Memory B cell (primary cell): ENCODE measurements at regions not wholly inside any gene's neighbourhood (a gene's known extent, or its start where the extent isn't known, plus 50 kb on each side); places are given as distances from the start of the nearest gene placed in this dataset.

Source experiments
- ATAC-seq: fragments of 150-1000 bp; cut with Tn5 transposase; 2 replicates; pipeline ENCODE4 v1.10.0; 2021; ENCODE audit warnings: low read depth, mild to moderate bottlenecking, moderate library complexity
- DNase-seq, 2 donors: peaks; one replicate each; pipeline ENCODE4 v3.0.0; 2022; ENCODE audit warnings: low spot score in 2 of 2
- H3K27ac Mint-ChIP-seq: one replicate; pipeline ENCODE4 v1.8.0; 2022; ENCODE audit warnings: mild to moderate bottlenecking, moderate library complexity, mixed read lengths
- H3K27me3 Mint-ChIP-seq: one replicate; pipeline ENCODE4 v1.8.0; 2022; ENCODE audit warnings: mixed read lengths
- H3K36me3 Mint-ChIP-seq: one replicate; pipeline ENCODE4 v1.8.0; 2022; ENCODE audit warnings: mild to moderate bottlenecking, mixed read lengths
- H3K4me1 Mint-ChIP-seq: one replicate; pipeline ENCODE4 v1.8.0; 2022; ENCODE audit warnings: mixed read lengths
- H3K4me3 Mint-ChIP-seq: one replicate; pipeline ENCODE4 v1.8.0; 2022; ENCODE audit warnings: mild to moderate bottlenecking, moderate library complexity, mixed read lengths
- H3K9me3 Mint-ChIP-seq: one replicate; pipeline ENCODE4 v1.8.0; 2022; ENCODE audit warnings: mixed read lengths

- Mint-ChIP-seq H3K36me3 (no peaks in the 10 kb centered on the region), H3K9me3 (no peaks in the 10 kb centered on the region), H3K27ac (no peak overlapping the region), H3K4me3 (no peak overlapping the region), H3K27me3 (no peaks in the 10 kb centered on the region), H3K4me1 (peaks cover 3% of the 10 kb centered on the region)
- no peak for ATAC-seq
- no peak for DNase-seq
These were observed 683.5 kb upstream of the CCDC179 start for GRCh38 chr11:23543651-23544222.

- Mint-ChIP-seq H3K36me3 (no peaks in the 10 kb centered on the region), H3K27me3 (no peaks in the 10 kb centered on the region), H3K9me3 (peaks cover 5% of the 10 kb centered on the region), H3K27ac (no peak overlapping the region), H3K4me1 (no peaks in the 10 kb centered on the region), H3K4me3 (no peak overlapping the region)
- DNase-seq (no peak), ATAC-seq (no peak)
These were observed 691.4 kb upstream of the CCDC179 start for GRCh38 chr11:23551706-23552105.

- Mint-ChIP-seq H3K27ac (no peak overlapping the region), H3K36me3 (no peaks in the 10 kb centered on the region), H3K4me3 (no peak overlapping the region), H3K27me3 (no peaks in the 10 kb centered on the region), H3K9me3 (peaks cover 5% of the 10 kb centered on the region), H3K4me1 (no peaks in the 10 kb centered on the region)
- ATAC-seq (no peak), DNase-seq (no peak)
These were observed 693.7 kb upstream of the CCDC179 start for GRCh38 chr11:23554002-23554401.

- Mint-ChIP-seq H3K27ac (no peak overlapping the region), H3K9me3 (peaks cover 5% of the 10 kb centered on the region), H3K4me1 (no peaks in the 10 kb centered on the region), H3K27me3 (no peaks in the 10 kb centered on the region), H3K36me3 (no peaks in the 10 kb centered on the region), H3K4me3 (no peak overlapping the region)
- no peak for DNase-seq
- no peak for ATAC-seq
These were observed 694.8 kb upstream of the CCDC179 start for GRCh38 chr11:23555085-23555484.

- H3K27me3 Mint-ChIP-seq, result no peaks in the 10 kb centered on the region
- no peak overlapping the region for H3K27ac Mint-ChIP-seq
- peaks cover 5% of the 10 kb centered on the region for H3K9me3 Mint-ChIP-seq
- DNase-seq (no peak), ATAC-seq (no peak)
- H3K36me3 Mint-ChIP-seq, result no peaks in the 10 kb centered on the region
- H3K4me3 Mint-ChIP-seq, result no peak overlapping the region
- no peaks in the 10 kb centered on the region for H3K4me1 Mint-ChIP-seq
These were observed 696.0 kb upstream of the CCDC179 start for GRCh38 chr11:23556163-23556750.

- no peak overlapping the region for H3K4me3 Mint-ChIP-seq
These were observed 703.3 kb upstream of the CCDC179 start for GRCh38 chr11:23563591-23563990.

GRCh38 chr11:23564370-23564769, 704.1 kb upstream of the CCDC179 start:
- H3K9me3 Mint-ChIP-seq, result no peaks in the 10 kb centered on the region
- ATAC-seq, result no peak
- no peaks in the 10 kb centered on the region for H3K27me3 Mint-ChIP-seq
- no peaks in the 10 kb centered on the region for H3K36me3 Mint-ChIP-seq
- no peaks in the 10 kb centered on the region for H3K4me1 Mint-ChIP-seq
- no peak overlapping the region for H3K4me3 Mint-ChIP-seq
- no peak for DNase-seq
- H3K27ac Mint-ChIP-seq, result no peak overlapping the region

More at GRCh38 chr11:23563591-23563990, 703.3 kb upstream of the CCDC179 start:
- Mint-ChIP-seq H3K4me1 (no peaks in the 10 kb centered on the region), H3K9me3 (no peaks in the 10 kb centered on the region), H3K36me3 (no peaks in the 10 kb centered on the region), H3K27me3 (no peaks in the 10 kb centered on the region), H3K27ac (no peak overlapping the region)
- no peak for ATAC-seq
- no peak for DNase-seq

GRCh38 chr11:23569134-23569533, 708.9 kb upstream of the CCDC179 start:
- no peaks in the 10 kb centered on the region for H3K36me3 Mint-ChIP-seq
- no peaks in the 10 kb centered on the region for H3K27me3 Mint-ChIP-seq
- H3K4me3 Mint-ChIP-seq, result no peak overlapping the region
- H3K4me1 Mint-ChIP-seq, result no peaks in the 10 kb centered on the region
- ATAC-seq (no peak), DNase-seq (no peak)
- H3K27ac Mint-ChIP-seq, result no peak overlapping the region
- peaks cover 2% of the 10 kb centered on the region for H3K9me3 Mint-ChIP-seq

GRCh38 chr11:23569547-23569946, 709.3 kb upstream of the CCDC179 start:
- H3K36me3 Mint-ChIP-seq, result no peaks in the 10 kb centered on the region
- peaks cover 2% of the 10 kb centered on the region for H3K9me3 Mint-ChIP-seq
- no peak overlapping the region for H3K4me3 Mint-ChIP-seq
- no peaks in the 10 kb centered on the region for H3K27me3 Mint-ChIP-seq
- no peak for ATAC-seq
- no peak overlapping the region for H3K27ac Mint-ChIP-seq
- no peak for DNase-seq
- no peaks in the 10 kb centered on the region for H3K4me1 Mint-ChIP-seq

- no peak for DNase-seq
- H3K9me3 Mint-ChIP-seq, result peaks cover 3% of the 10 kb centered on the region
- H3K27ac Mint-ChIP-seq, result no peak overlapping the region
- no peak for ATAC-seq
- no peaks in the 10 kb centered on the region for H3K27me3 Mint-ChIP-seq
- H3K4me3 Mint-ChIP-seq, result no peak overlapping the region
- no peaks in the 10 kb centered on the region for H3K4me1 Mint-ChIP-seq
- no peaks in the 10 kb centered on the region for H3K36me3 Mint-ChIP-seq
These were observed 710.6 kb upstream of the CCDC179 start for GRCh38 chr11:23570828-23571227.

- peaks cover 3% of the 10 kb centered on the region for H3K9me3 Mint-ChIP-seq
- H3K36me3 Mint-ChIP-seq, result no peaks in the 10 kb centered on the region
- DNase-seq (no peak), ATAC-seq (no peak)
- no peak overlapping the region for H3K27ac Mint-ChIP-seq
- H3K4me1 Mint-ChIP-seq, result no peaks in the 10 kb centered on the region
- no peaks in the 10 kb centered on the region for H3K27me3 Mint-ChIP-seq
- no peak overlapping the region for H3K4me3 Mint-ChIP-seq
These were observed 713.2 kb upstream of the CCDC179 start for GRCh38 chr11:23573429-23573828.

GRCh38 chr11:23574149-23574548, 713.9 kb upstream of the CCDC179 start:
- peaks cover 3% of the 10 kb centered on the region for H3K9me3 Mint-ChIP-seq

GRCh38 chr11:23577296-23577695, 717.0 kb upstream of the CCDC179 start:
- DNase-seq (no peak), ATAC-seq (no peak)
- Mint-ChIP-seq H3K4me1 (no peaks in the 10 kb centered on the region), H3K27me3 (no peaks in the 10 kb centered on the region), H3K27ac (no peak overlapping the region), H3K9me3 (peaks cover 3% of the 10 kb centered on the region), H3K4me3 (no peak overlapping the region), H3K36me3 (no peaks in the 10 kb centered on the region)

More at GRCh38 chr11:23574149-23574548, 713.9 kb upstream of the CCDC179 start:
- Mint-ChIP-seq H3K4me1 (no peaks in the 10 kb centered on the region), H3K4me3 (no peak overlapping the region), H3K27me3 (no peaks in the 10 kb centered on the region), H3K27ac (no peak overlapping the region), H3K36me3 (no peaks in the 10 kb centered on the region)
- DNase-seq, result no peak
- ATAC-seq, result no peak

GRCh38 chr11:23585416-23586104, 725.3 kb upstream of the CCDC179 start:
- Mint-ChIP-seq H3K9me3 (peaks cover 3% of the 10 kb centered on the region), H3K27ac (no peak overlapping the region), H3K4me3 (no peak overlapping the region), H3K27me3 (no peaks in the 10 kb centered on the region), H3K36me3 (no peaks in the 10 kb centered on the region), H3K4me1 (no peaks in the 10 kb centered on the region)
- DNase-seq, result no peak
- no peak for ATAC-seq

- no peak for DNase-seq
- H3K27me3 Mint-ChIP-seq, result no peaks in the 10 kb centered on the region
- H3K27ac Mint-ChIP-seq, result no peak overlapping the region
- H3K9me3 Mint-ChIP-seq, result peaks cover 3% of the 10 kb centered on the region
- H3K36me3 Mint-ChIP-seq, result no peaks in the 10 kb centered on the region
- no peak overlapping the region for H3K4me3 Mint-ChIP-seq
- ATAC-seq, result no peak
- H3K4me1 Mint-ChIP-seq, result no peaks in the 10 kb centered on the region
These were observed 725.9 kb upstream of the CCDC179 start for GRCh38 chr11:23586173-23586572.
